Stimulated activated CD4-positive, alpha-beta T cell treated with anti-CD3 and anti-CD28 coated beads, Interleukin-1b, Interleukin-23, amount 100 ng/mL, for 48 hours (primary cell): ENCODE measurements at regions not wholly inside any gene's neighbourhood (a gene's known extent, or its start where the extent isn't known, plus 50 kb on each side); places are given as distances from the start of the nearest gene placed in this dataset.
"Not testable (repeated sequence)": the region's sequence is repeated elsewhere in the genome, so short reads cannot be mapped to it uniquely, and the experiment has no call there.

Source experiments
- DNase-seq: peaks from one replicate; pipeline ENCODE4 v3.0.0-alpha.2; 2020

- no peak for DNase-seq
Measured at GRCh38 chr3:18987862-18988447, 160.4 kb upstream of the KCNH8 start.

- DNase-seq, result no peak
Measured at GRCh38 chr3:18987070-18987469, 161.2 kb upstream of the KCNH8 start.

GRCh38 chr3:18982920-18983319 lies 165.4 kb upstream of the KCNH8 start:
- DNase-seq, result no peak

GRCh38 chr3:18976102-18976501 lies 172.2 kb upstream of the KCNH8 start:
- DNase-seq, result not testable (repeated sequence)

GRCh38 chr3:18968120-18968519 lies 180.2 kb upstream of the KCNH8 start:
- no peak for DNase-seq

GRCh38 chr3:18965781-18966180 lies 182.5 kb upstream of the KCNH8 start:
- DNase-seq, result no peak

GRCh38 chr3:18964640-18965039 lies 183.7 kb upstream of the KCNH8 start:
- DNase-seq, result no peak

GRCh38 chr3:18951333-18951732 lies 197.0 kb upstream of the KCNH8 start:
- no peak for DNase-seq

GRCh38 chr3:18946524-18946923 lies 201.8 kb upstream of the KCNH8 start:
- DNase-seq, result no peak

- no peak for DNase-seq
Measured at GRCh38 chr3:18937574-18937973, 210.7 kb upstream of the KCNH8 start.

GRCh38 chr3:18919158-18919557 lies 229.2 kb upstream of the KCNH8 start:
- DNase-seq, result no peak

- DNase-seq, result no peak
Measured at GRCh38 chr3:18917923-18918322, 230.4 kb upstream of the KCNH8 start.

- no peak for DNase-seq
Measured at GRCh38 chr3:18902081-18902793, 246.1 kb upstream of the KCNH8 start.

- DNase-seq, result no peak
Measured at GRCh38 chr3:18901571-18901970, 246.7 kb upstream of the KCNH8 start.

- no peak for DNase-seq
Measured at GRCh38 chr3:18900994-18901393, 247.3 kb upstream of the KCNH8 start.

- DNase-seq, result no peak
Measured at GRCh38 chr3:18898911-18899310, 249.4 kb upstream of the KCNH8 start.

GRCh38 chr3:18892756-18893155 lies 255.6 kb upstream of the KCNH8 start:
- no peak for DNase-seq

GRCh38 chr3:18892047-18892446 lies 256.3 kb upstream of the KCNH8 start:
- no peak for DNase-seq

GRCh38 chr3:18891641-18892040 lies 256.7 kb upstream of the KCNH8 start:
- DNase-seq, result peak; percentile 10

GRCh38 chr3:18890449-18890848 lies 257.9 kb upstream of the KCNH8 start:
- no peak for DNase-seq

- no peak for DNase-seq
Measured at GRCh38 chr3:18888819-18889218, 259.5 kb upstream of the KCNH8 start.

- DNase-seq, result no peak
Measured at GRCh38 chr3:18888370-18888769, 259.9 kb upstream of the KCNH8 start.

GRCh38 chr3:18886331-18886730 lies 262.0 kb upstream of the KCNH8 start:
- DNase-seq, result no peak

- no peak for DNase-seq
Measured at GRCh38 chr3:18885612-18886011, 262.7 kb upstream of the KCNH8 start.

GRCh38 chr3:18883571-18883970 lies 264.7 kb upstream of the KCNH8 start:
- no peak for DNase-seq
